HG02970 (cell line): ENCODE measurements at regions not wholly inside any gene's neighbourhood (a gene's known extent, or its start where the extent isn't known, plus 50 kb on each side); places are given as distances from the start of the nearest gene placed in this dataset.

Source experiments
- ATAC-seq: cut with Tn5 transposase; IDR thresholded peaks from one replicate; pipeline ENCODE4 v1.9.1; 2021; ENCODE audit warnings: mild to moderate bottlenecking, moderate library complexity, moderate number of reproducible peaks; ENCODE audit not compliant: unreplicated experiment, low FRiP score

- ATAC-seq: no peak
Observed at GRCh38 chr20:6579417-6579816, 188.1 kb upstream of the BMP2 start.

GRCh38 chr20:6577451-6577850 is 190.0 kb upstream of the BMP2 start:
- no peak for ATAC-seq

GRCh38 chr20:6576726-6577125 is 190.8 kb upstream of the BMP2 start:
- no peak for ATAC-seq

- ATAC-seq: no peak
Observed at GRCh38 chr20:6575912-6576401, 191.5 kb upstream of the BMP2 start.

- ATAC-seq: no peak
Observed at GRCh38 chr20:6566821-6567220, 200.7 kb upstream of the BMP2 start.

GRCh38 chr20:6562111-6562510 is 205.4 kb upstream of the BMP2 start:
- ATAC-seq: no peak

GRCh38 chr20:6560978-6561377 is 206.5 kb upstream of the BMP2 start:
- ATAC-seq: no peak

- no peak for ATAC-seq
Observed at GRCh38 chr20:6559791-6560190, 207.7 kb upstream of the BMP2 start.

GRCh38 chr20:6558341-6558740 is 209.1 kb upstream of the BMP2 start:
- ATAC-seq: no peak

GRCh38 chr20:6533761-6534479 is 233.6 kb upstream of the BMP2 start:
- ATAC-seq: no peak

- ATAC-seq: no peak
Observed at GRCh38 chr20:6533351-6533750, 234.1 kb upstream of the BMP2 start.

GRCh38 chr20:6530779-6531315 is 236.6 kb upstream of the BMP2 start:
- no peak for ATAC-seq

GRCh38 chr20:6530254-6530653 is 237.2 kb upstream of the BMP2 start:
- no peak for ATAC-seq

GRCh38 chr20:6525447-6526303 is 241.8 kb upstream of the BMP2 start:
- ATAC-seq: no peak

- ATAC-seq: no peak
Observed at GRCh38 chr20:6524305-6524704, 243.2 kb upstream of the BMP2 start.

GRCh38 chr20:6519556-6519955 is 247.9 kb upstream of the BMP2 start:
- no peak for ATAC-seq

- ATAC-seq: no peak
Observed at GRCh38 chr20:6515261-6515660, 252.2 kb upstream of the BMP2 start.

GRCh38 chr20:6513599-6513998 is 253.9 kb upstream of the BMP2 start:
- ATAC-seq: no peak

- ATAC-seq: no peak
Observed at GRCh38 chr20:6509374-6509773, 258.1 kb upstream of the BMP2 start.

GRCh38 chr20:6506906-6507305 is 260.6 kb upstream of the BMP2 start:
- ATAC-seq: no peak

GRCh38 chr20:6504826-6505225 is 262.7 kb upstream of the BMP2 start:
- no peak for ATAC-seq
